ENCODE measurements at regions not wholly inside any gene's neighbourhood (a gene's known extent, or its start where the extent isn't known, plus 50 kb on each side); places are given as distances from the start of the nearest gene placed in this dataset.

DNA sequence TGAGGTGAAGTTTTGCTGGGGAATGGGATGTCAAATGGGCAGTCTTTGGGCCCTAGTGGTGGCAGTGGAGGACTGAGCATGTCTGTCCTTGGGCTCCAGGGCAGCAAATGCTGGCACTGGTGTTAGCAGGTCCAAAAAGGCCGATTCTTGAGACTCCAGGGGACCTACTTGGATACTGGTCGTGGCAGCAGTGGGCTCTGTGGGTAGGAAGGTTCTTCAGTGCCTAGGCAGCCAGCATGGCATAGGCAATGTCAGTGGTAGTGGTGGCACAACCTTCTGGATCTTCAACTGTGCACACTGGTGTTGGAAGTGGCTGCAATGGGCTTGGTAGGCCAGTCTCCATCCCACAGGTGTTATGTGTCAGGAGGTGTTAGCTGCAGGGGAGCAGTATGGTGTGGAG, 334.7 kb upstream of the KITLG start:
- WGBS, 3 donors = 72 to 84% (median 82%) methylated on average over 2 of the region's 2 CpGs
- TF ChIP-seq POLR2A (IDR thresholded peaks at IDR 0.05) (no peak), EP300 (IDR thresholded peaks at IDR 0.05) (no peak)
- TF ChIP-seq, protein P1, sequence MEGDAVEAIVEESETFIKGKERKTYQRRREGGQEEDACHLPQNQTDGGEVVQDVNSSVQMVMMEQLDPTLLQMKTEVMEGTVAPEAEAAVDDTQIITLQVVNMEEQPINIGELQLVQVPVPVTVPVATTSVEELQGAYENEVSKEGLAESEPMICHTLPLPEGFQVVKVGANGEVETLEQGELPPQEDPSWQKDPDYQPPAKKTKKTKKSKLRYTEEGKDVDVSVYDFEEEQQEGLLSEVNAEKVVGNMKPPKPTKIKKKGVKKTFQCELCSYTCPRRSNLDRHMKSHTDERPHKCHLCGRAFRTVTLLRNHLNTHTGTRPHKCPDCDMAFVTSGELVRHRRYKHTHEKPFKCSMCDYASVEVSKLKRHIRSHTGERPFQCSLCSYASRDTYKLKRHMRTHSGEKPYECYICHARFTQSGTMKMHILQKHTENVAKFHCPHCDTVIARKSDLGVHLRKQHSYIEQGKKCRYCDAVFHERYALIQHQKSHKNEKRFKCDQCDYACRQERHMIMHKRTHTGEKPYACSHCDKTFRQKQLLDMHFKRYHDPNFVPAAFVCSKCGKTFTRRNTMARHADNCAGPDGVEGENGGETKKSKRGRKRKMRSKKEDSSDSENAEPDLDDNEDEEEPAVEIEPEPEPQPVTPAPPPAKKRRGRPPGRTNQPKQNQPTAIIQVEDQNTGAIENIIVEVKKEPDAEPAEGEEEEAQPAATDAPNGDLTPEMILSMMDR (IDR thresholded peaks at IDR 0.05) = no peak
- Histone ChIP-seq H3K27ac (no peak overlapping the region), H3K4me1 (ENCODE audit: insufficient read depth) (no peaks in the 10 kb centered on the region), H3K36me3 (no peaks in the 10 kb centered on the region), H3K4me3 (no peak overlapping the region), H3K27me3 (no peaks in the 10 kb centered on the region), H3K9me3 (no peaks in the 10 kb centered on the region)
- intact Hi-C loops (cut with DNase I) = no loop called here
- no peak for DNase-seq

DNA sequence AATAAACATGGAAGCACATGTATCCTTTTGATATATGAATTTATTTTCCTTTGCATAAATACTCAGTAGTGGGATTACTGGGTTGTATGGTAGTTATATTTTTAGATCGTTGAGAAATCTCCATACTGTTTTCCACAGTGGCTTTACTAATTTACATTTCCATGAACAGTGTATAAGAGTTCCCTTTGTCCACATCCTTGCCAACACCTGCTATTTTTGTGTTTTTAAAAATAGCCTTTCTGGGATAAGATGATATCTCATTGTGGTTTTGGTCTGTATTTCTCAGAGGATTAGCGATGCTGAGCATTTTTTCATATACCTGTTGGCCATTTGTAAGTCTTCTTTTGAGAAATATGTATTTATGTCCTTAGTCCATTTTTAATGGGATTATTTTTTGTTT, 329.2 kb upstream of the KITLG start:
- Histone ChIP-seq H3K4me3 (no peak overlapping the region), H3K27me3 (no peaks in the 10 kb centered on the region), H3K36me3 (no peaks in the 10 kb centered on the region), H3K4me1 (ENCODE audit: insufficient read depth) (no peaks in the 10 kb centered on the region), H3K9me3 (no peaks in the 10 kb centered on the region), H3K27ac (no peak overlapping the region)
- intact Hi-C loops (cut with DNase I) = no loop called here
- DNase-seq = no peak
- 80 to 86% (median 84%) methylated on average over 2 of the region's 2 CpGs for WGBS, 3 donors
- TF ChIP-seq, protein P1 (IDR thresholded peaks at IDR 0.05) = no peak
- TF ChIP-seq POLR2A (IDR thresholded peaks at IDR 0.05) (no peak), EP300 (IDR thresholded peaks at IDR 0.05) (no peak)

DNA sequence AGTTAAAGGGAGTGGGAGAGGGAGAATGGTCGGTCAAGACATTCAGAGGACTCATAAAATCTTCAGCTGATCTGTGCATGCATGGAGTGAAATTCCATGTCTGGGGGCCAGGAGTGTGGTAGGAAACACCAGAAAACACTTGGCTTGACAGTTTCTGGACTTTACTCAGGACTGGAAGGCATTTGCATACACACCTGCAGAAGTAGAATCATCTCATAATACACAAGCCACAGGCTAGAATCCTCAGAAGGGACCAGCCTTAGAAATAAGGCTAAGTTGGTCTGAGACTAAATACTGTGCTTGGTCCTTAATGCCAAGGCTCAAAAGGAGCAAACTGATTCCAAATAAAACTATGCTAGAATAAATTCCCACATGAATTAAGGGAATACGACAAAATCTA, 328.1 kb upstream of the KITLG start:
- Histone ChIP-seq H3K4me1 (ENCODE audit: insufficient read depth) (no peaks in the 10 kb centered on the region), H3K27me3 (no peaks in the 10 kb centered on the region), H3K27ac (no peak overlapping the region), H3K36me3 (no peaks in the 10 kb centered on the region), H3K4me3 (no peak overlapping the region), H3K9me3 (no peaks in the 10 kb centered on the region)
- TF ChIP-seq POLR2A (IDR thresholded peaks at IDR 0.05) (no peak), EP300 (IDR thresholded peaks at IDR 0.05) (no peak)
- TF ChIP-seq, protein P1 (IDR thresholded peaks at IDR 0.05) = no peak
- WGBS, 3 donors = 89 to 97% (median 96%) methylated on average over 2 of the region's 2 CpGs
- intact Hi-C loops (cut with DNase I) = no loop called here
- DNase-seq = no peak

DNA sequence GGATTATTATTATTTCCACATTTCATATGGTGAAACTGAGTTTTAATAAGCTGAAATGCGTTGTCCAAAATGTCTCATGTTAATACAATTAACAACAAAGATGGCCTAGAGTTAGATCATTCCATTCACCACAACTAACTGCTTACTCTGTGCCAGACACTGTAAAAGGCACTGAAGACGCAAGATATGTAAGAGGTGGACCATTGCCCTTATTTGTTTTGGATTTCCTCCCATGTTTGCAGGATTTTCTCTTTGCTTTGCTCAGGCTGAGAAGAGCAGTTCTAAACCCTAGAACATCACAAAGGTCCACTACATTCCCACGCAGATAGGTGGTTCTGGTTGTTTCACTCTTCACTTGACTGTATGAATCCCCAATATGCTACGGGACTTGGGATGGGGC, 324.4 kb upstream of the KITLG start:
- H3K27ac ChIP-seq = no peak overlapping the region
- H3K9me3 ChIP-seq = no peaks in the 10 kb centered on the region
- intact Hi-C loops (cut with DNase I) = no loop called here
- no peaks in the 10 kb centered on the region for H3K27me3 ChIP-seq
- no peak for DNase-seq
- no peaks in the 10 kb centered on the region for H3K36me3 ChIP-seq
- no peak overlapping the region for H3K4me3 ChIP-seq
- WGBS, 3 donors = 64 to 76% (median 67%) methylated on average over 4 of the region's 4 CpGs
- no peaks in the 10 kb centered on the region for H3K4me1 ChIP-seq (ENCODE audit: insufficient read depth)
- no peak for TF ChIP-seq EP300 (IDR thresholded peaks at IDR 0.05)
- TF ChIP-seq, protein P1 (IDR thresholded peaks at IDR 0.05) = no peak

DNA sequence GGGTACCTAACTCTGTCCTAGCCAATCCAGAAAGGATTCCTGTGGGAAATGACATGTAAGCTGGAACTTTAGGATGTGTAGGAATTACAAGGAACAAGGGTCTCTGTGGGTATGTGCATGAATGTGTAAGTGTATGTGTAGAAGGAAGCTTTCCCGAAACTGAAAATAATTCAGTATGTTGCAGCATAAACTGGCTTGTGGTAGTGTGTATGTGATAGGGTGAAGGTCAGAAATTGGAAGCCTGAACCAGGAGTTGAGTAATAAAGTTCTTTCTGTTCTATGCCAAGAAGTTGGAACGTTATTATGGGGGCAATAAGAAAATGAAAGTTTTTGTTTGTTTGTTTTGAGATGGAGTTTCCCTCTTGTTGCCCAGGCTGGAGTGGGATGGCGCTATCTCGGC, 323.1 kb upstream of the KITLG start:
- intact Hi-C loops (cut with DNase I) = no loop called here
- TF ChIP-seq POLR2A (IDR thresholded peaks at IDR 0.05) (no peak), EP300 (IDR thresholded peaks at IDR 0.05) (no peak)
- TF ChIP-seq, protein P1 (IDR thresholded peaks at IDR 0.05) = no peak
- H3K4me3 ChIP-seq = no peak overlapping the region
- no peaks in the 10 kb centered on the region for H3K9me3 ChIP-seq
- H3K27me3 ChIP-seq = no peaks in the 10 kb centered on the region
- no peak for DNase-seq
- 82 to 90% (median 85%) methylated on average over 4 of the region's 4 CpGs for WGBS, 3 donors
- H3K4me1 ChIP-seq (ENCODE audit: insufficient read depth) = no peaks in the 10 kb centered on the region
- no peaks in the 10 kb centered on the region for H3K36me3 ChIP-seq
- no peak overlapping the region for H3K27ac ChIP-seq

Measured in ovary (tissue), 7 donors.